NCI-H2196 (cell line): ENCODE measurements at regions not wholly inside any gene's neighbourhood (a gene's known extent, or its start where the extent isn't known, plus 50 kb on each side); places are given as distances from the start of the nearest gene placed in this dataset.

ENCODE experiments used
- DNase-seq: peaks from one replicate; lab custom pipeline; 2025; ENCODE audit not compliant: unreplicated experiment; lab: John Stamatoyannopoulos, UW

- no peak for DNase-seq
Measured at GRCh38 chr12:89946518-89947135, 238.0 kb upstream of the ATP2B1 start.

GRCh38 chr12:89945123-89945522, 236.5 kb upstream of the ATP2B1 start:
- no peak for DNase-seq

GRCh38 chr12:89943463-89943862, 234.8 kb upstream of the ATP2B1 start:
- no peak for DNase-seq

GRCh38 chr12:89941436-89941835, 232.8 kb upstream of the ATP2B1 start:
- no peak for DNase-seq

GRCh38 chr12:89939522-89940215, 231.0 kb upstream of the ATP2B1 start:
- no peak for DNase-seq

GRCh38 chr12:89936631-89937030, 228.0 kb upstream of the ATP2B1 start:
- DNase-seq: no peak

GRCh38 chr12:89935850-89936249, 227.2 kb upstream of the ATP2B1 start:
- DNase-seq: no peak

- no peak for DNase-seq
Measured at GRCh38 chr12:89933911-89934310, 225.3 kb upstream of the ATP2B1 start.

- DNase-seq: no peak
Measured at GRCh38 chr12:89932954-89933353, 224.3 kb upstream of the ATP2B1 start.

GRCh38 chr12:89928467-89928866, 219.8 kb upstream of the ATP2B1 start:
- DNase-seq: no peak

GRCh38 chr12:89927226-89927698, 218.6 kb upstream of the ATP2B1 start:
- no peak for DNase-seq

- DNase-seq: no peak
Measured at GRCh38 chr12:89924191-89924590, 215.6 kb upstream of the ATP2B1 start.

GRCh38 chr12:89923091-89923490, 214.5 kb upstream of the ATP2B1 start:
- no peak for DNase-seq

GRCh38 chr12:89920866-89921265, 212.2 kb upstream of the ATP2B1 start:
- DNase-seq: no peak

- DNase-seq: no peak
Measured at GRCh38 chr12:89919241-89919906, 210.7 kb upstream of the ATP2B1 start.

GRCh38 chr12:89918172-89918846, 209.7 kb upstream of the ATP2B1 start:
- DNase-seq: no peak

GRCh38 chr12:89909753-89910152, 201.1 kb upstream of the ATP2B1 start:
- no peak for DNase-seq

GRCh38 chr12:89907659-89908058, 199.0 kb upstream of the ATP2B1 start:
- no peak for DNase-seq

- no peak for DNase-seq
Measured at GRCh38 chr12:89906824-89907223, 198.2 kb upstream of the ATP2B1 start.

GRCh38 chr12:89906178-89906577, 197.5 kb upstream of the ATP2B1 start:
- no peak for DNase-seq

GRCh38 chr12:89901906-89902642, 193.4 kb upstream of the ATP2B1 start:
- DNase-seq: no peak
